ENCODE measurements at regions not wholly inside any gene's neighbourhood (a gene's known extent, or its start where the extent isn't known, plus 50 kb on each side); places are given as distances from the start of the nearest gene placed in this dataset.
"Not testable (repeated sequence)": the region's sequence is repeated elsewhere in the genome, so short reads cannot be mapped to it uniquely, and the experiment has no call there.

- DNase-seq (ENCODE audit: low read depth, low spot score): no peak
Measured at GRCh38 chr16:80125677-80126076, 415.1 kb upstream of the DYNLRB2 start.

GRCh38 chr16:80123189-80123588 is 417.6 kb upstream of the DYNLRB2 start:
- DNase-seq (ENCODE audit: low read depth, low spot score): no peak

DNA sequence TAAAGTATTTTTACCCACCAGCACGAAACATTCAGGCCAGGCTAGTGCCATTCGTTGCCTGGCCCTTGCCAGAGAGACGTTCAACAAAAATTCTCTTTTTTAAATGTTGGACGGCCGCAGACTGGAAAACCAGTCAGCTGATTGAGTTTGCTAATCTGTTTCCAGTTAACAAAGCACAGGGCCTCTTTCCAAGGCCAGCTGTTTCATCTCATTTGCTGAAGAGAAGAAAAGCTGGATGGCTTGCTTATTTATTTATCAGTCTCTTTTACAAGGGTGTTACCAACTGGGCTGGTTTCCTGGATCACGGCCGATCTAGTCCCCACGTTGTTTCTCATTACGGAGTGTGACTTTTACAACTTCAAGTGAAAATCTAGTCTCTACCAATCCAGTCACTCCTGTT is 418.7 kb upstream of the DYNLRB2 start:
- no peak for DNase-seq (ENCODE audit: low read depth, low spot score)

DNA sequence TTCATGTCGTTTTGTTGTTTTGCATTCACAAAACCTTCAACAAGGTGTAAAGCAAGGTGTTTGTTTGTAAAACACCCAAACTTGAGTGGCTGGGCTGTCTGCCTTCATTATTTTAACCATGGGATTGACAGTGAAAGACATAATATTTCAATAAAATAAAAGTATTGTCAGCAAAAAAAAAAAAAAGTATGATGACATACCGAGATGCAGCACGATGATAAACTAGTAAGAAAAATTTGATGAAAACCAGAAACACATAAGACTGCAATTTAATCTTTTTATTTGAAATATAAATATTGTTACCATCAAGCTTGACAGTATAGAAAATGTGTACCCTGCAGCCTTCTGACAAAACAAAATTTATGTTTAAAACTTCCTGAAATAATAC is 419.3 kb upstream of the DYNLRB2 start:
- no peak for DNase-seq (ENCODE audit: low read depth, low spot score)

- DNase-seq (ENCODE audit: low read depth, low spot score): no peak
Measured at GRCh38 chr16:80120899-80121521, 419.8 kb upstream of the DYNLRB2 start.

GRCh38 chr16:80117556-80118130 is 423.1 kb upstream of the DYNLRB2 start:
- no peak for DNase-seq (ENCODE audit: low read depth, low spot score)

- no peak for DNase-seq (ENCODE audit: low read depth, low spot score)
Measured at GRCh38 chr16:80116711-80117110, 424.1 kb upstream of the DYNLRB2 start.

DNA sequence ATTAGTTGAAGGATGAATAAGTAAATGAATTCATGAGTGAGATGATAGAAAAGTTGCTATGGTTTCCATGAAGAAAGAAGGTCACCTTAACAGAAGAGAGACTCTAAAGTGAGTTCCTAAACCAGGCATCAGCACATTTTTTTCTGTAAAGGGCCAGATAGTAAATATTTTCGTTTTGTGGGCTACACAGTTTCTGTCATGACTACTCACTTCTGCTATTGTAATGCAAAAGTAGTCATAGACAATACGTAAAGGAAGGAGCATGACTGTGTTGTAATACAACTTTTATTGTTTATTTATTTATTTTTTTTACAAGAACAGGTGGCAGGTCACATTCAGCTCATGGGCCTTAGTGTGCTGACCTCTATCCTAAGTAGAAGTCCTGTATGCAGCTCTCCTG is 426.1 kb upstream of the DYNLRB2 start:
- no peak for DNase-seq (ENCODE audit: low read depth, low spot score)

DNA sequence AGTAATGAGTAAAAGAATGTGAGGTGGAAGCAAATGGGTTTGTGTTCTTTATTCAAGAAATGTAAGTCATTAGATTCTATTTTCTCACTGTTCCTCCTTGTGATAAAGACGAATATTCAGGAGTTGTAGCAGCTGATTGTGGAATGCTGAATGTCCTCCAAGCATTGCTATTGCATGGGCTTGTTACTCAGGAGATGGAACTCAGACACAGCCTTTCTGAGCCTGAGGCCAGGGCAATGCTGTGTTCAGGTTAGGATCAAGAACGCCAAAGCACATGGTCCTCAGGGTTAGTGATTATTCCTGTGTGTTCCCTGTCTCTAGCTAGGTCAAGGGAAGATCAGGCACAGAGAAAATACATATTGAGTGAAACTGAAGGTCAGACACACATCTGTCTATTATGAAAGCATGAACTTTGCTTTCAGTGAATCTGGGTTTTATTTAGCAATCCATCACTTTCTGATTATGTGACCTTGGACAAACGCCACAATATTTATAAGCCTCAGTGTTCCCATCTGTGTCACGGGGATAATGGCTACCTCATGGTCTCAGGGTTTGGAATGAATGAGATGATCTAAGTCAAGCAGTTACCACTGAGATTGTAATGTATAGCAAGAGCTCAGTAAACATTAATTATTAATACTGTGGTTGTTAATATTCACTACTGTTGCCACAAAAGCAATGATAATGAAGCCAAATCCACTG is 426.8 kb upstream of the DYNLRB2 start:
- DNase-seq (ENCODE audit: low read depth, low spot score): no peak

DNA sequence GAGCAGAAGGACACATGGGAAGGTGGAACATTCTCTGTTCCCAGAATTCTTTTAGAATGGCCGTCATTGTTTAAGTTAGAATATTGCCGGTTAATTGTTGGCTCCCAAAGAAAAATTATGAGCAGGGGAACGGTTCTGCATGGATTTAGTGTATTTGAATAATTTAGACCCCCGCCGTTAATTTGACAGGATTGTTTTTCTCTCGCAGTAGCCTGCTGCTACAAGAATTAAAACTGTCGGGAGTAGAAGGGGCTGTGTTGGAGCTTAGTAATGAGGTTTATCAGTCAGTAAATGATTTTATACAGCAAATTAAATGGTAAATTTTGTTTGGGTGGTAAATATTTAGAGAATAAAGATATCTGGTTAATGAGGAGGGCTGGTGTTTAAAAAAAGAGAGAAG is 431.2 kb upstream of the DYNLRB2 start:
- DNase-seq (ENCODE audit: low read depth, low spot score): no peak

DNA sequence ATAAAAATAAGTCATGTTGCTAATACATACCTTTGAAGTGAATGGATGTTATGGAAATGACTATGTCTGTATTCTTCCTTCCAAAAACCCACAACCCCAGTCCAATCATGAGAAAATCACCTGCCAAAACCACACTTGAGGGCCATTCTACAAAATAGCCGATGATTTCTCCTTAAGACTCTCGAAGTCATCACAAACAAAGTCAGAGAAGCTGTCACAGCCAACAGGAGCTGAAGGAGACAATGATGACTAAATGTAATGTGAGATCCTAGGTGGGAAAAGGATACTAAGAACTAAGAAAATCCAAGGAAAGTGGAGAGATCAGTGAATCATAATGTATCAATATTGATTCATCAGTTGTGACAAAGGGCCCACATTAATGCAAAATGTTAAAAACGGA is 432.9 kb upstream of the DYNLRB2 start:
- DNase-seq (ENCODE audit: low read depth, low spot score): no peak

DNA sequence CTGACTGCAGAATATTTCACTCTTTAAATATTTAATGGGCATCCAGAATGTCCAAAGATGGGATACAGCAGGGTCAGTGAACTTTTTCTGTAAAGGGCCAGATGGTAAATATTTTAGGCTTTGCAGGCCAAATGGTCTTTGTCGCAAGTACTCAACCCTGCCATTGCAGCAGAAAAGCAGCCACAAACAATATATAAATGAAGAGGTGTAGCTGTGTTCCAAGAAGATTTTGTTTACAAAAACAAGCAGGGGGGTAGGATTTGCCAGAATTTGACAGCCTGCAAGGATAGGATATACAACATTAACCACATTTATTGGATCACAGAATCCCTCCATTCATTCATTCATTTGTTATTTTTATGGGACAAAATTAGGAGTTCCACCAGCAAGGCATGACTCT is 435.0 kb upstream of the DYNLRB2 start:
- DNase-seq (ENCODE audit: low read depth, low spot score): no peak

DNA sequence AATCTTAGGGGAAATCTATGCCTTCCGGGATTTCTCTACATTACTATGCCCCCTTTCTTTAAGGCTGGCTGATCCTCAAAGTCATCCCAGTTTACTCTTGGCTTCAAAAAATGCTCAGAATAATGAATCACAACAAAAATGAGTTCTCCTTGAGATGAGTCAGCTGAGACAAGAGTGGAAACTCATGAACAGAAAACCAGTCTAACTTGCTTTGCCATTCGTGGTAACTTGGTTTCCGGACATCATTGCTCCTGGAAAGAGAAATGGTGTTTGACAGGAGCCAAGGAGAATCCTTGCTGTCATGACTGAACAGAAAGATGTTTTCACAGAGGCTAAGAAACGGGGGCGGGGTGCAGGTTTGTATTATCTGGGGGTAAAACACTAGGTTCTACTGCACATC is 435.6 kb upstream of the DYNLRB2 start:
- no peak for DNase-seq (ENCODE audit: low read depth, low spot score)

- no peak for DNase-seq (ENCODE audit: low read depth, low spot score)
Measured at GRCh38 chr16:80104401-80104800, 436.4 kb upstream of the DYNLRB2 start.

DNA sequence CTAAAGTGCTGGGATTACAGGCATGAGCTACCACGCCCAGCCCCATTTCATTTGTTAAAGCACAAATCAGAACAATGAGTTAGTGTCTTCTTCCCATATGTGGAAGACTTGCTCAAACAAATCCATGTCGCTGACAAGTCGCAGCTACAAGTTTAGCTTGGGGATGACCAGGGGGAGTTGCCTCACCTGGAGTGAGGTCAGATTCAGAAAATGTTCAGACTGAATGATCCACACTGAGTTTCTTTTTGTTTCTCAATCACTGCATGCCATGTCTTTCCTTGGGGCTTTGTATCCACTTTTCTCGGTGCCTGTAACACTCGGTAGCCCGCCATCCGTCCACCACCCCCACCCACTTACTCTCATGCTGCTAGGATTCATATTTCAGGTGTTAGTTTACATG is 437.3 kb upstream of the DYNLRB2 start:
- DNase-seq (ENCODE audit: low read depth, low spot score): no peak

GRCh38 chr16:80100846-80101451 is 439.8 kb upstream of the DYNLRB2 start:
- DNase-seq (ENCODE audit: low read depth, low spot score): no peak

GRCh38 chr16:80100186-80100585 is 440.6 kb upstream of the DYNLRB2 start:
- DNase-seq (ENCODE audit: low read depth, low spot score): no peak

GRCh38 chr16:80097098-80097497 is 443.7 kb upstream of the DYNLRB2 start:
- DNase-seq (ENCODE audit: low read depth, low spot score): no peak

DNA sequence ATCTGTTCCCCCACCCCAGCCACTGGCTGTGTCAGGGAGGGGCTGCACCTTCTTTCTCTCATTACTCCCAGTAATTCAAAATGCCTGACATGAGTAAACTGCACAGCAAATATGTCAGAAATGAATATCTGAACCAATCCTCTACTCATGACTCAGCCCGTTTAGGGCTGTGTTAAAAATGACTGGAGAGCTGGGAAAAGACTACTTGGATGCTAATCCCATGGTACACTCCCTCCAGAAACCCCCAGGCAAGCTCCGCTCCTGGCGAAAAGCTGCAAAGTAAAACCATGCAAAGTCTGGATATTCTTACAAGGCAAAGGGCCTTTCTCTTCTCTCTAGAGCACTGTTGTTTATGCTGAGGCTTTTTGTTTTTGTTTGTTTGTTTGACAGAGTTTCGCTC is 448.1 kb upstream of the DYNLRB2 start:
- DNase-seq (ENCODE audit: low read depth, low spot score): no peak

DNA sequence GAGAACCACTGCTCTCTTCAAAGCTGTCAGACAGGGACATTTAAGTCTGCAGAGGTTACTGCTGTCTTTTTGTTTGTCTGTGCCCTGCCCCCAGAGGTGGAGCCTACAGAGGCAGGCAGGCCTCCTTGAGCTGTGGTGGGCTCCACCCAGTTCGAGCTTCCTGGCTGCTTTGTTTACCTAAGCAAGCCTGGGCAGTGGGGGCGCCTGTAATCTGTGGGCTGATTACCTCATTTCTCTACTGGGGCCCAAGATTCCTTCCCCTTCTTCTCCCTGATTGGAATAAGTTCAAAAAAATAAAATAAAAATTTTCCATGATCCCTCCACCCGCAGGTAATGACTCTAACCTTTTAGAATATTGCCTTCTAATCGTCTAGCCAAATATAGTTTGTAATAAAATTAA is 449.3 kb upstream of the DYNLRB2 start:
- not testable (repeated sequence) for DNase-seq (ENCODE audit: low read depth, low spot score)

GRCh38 chr16:80085606-80086005 is 455.2 kb upstream of the DYNLRB2 start:
- DNase-seq (ENCODE audit: low read depth, low spot score): no peak

DNA sequence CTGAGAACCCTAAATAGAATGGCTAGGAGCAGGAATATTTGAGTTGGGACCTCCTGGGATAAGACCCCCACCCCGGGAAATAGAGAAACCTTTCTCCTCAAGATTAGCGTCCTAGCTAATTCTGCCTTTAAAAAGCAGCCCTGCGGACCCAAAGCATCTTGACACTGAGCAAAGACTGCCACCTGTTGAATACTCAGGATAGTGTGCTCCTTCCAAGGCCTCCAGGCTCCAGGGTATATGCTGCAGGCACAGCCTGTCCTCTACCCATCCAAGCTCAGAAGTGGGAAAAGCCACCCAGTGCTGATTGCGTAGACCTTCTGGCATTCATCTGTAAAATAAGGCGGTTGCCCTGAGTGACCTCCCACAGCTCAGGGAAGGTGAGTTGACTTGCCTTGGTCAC is 456.2 kb upstream of the DYNLRB2 start:
- peak; percentile 52 for DNase-seq (ENCODE audit: low read depth, low spot score)

GRCh38 chr16:80084163-80084562 is 456.6 kb upstream of the DYNLRB2 start:
- no peak for DNase-seq (ENCODE audit: low read depth, low spot score)

Data from iPS DF 19.7 (cell line).